GM18870 (cell line): ENCODE measurements at regions not wholly inside any gene's neighbourhood (a gene's known extent, or its start where the extent isn't known, plus 50 kb on each side); places are given as distances from the start of the nearest gene placed in this dataset.

Experiments
- ATAC-seq: cut with Tn5 transposase; IDR thresholded peaks from one replicate; pipeline ENCODE4 v1.9.1; 2021; ENCODE audit warnings: moderate library complexity; ENCODE audit not compliant: unreplicated experiment

DNA sequence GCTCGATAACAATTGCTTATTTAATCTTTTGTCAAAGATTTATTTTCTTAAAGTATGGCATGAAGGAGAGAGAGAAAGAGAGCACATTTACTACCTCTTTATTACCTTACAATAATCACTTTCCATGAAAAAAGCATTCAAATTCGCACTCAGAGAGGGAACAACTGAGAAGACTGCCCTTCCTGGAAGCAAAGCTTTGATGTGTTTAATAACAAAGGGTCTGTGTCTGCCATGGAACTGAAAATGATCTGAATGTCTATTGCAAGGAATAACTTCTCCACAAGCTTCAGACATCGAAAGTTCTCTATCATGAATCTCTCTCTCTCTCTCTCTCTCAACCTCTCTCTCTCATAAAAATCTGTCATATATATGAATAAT is 308.9 kb downstream of the HDGFL1 start:
- no peak for ATAC-seq

DNA sequence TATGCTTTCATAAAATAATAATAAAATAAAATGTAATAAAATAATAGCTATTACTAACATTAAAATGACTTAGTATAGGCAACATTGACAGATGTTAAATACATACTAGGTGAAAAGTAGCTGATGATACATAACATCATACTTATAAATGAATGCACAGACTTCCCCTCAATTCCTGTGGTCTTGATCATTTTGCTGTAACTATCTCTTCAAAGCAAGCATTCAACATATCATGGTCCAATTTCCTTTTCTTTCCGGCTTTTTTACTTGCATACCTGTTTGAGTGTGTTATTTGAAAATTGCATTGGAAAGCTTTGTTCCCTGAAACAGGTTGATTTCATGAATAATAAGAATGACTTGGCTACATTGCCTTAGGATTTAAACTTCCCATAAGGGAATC is 309.3 kb downstream of the HDGFL1 start:
- no peak for ATAC-seq

DNA sequence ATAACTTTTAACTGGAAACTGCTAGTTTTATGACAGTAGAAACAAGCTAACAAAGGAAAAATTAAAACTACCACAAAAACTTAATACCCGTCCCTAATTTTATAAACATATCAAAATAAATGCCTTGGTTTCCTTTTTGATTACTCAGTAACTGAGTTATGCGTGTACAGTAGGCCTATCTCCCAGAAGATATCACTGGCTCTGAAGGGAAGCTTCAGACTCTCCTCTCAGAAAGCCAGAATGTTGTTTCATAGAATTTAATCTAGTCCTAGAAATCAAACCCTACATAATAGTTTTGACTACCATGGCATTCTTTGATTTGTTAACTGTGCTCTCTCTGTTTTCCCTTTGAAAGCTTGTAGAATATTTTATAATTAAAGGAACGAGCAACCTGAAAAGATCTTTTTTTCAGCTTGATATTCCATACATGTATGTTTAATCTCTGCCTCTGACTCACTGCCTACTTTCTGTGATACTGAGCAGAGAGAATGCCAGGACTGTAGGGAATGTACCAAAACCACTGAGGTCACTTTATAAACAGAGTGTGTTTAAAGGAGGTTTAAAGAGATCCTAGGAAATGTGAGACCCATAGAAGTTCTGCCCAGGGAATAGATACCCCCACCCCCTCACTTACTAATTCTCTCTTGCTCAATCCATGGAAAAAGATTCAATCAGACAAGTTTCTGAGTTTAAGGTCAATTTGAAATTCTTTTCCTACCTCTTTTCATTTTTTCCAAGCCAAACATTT is 311.5 kb downstream of the HDGFL1 start:
- ATAC-seq: no peak

DNA sequence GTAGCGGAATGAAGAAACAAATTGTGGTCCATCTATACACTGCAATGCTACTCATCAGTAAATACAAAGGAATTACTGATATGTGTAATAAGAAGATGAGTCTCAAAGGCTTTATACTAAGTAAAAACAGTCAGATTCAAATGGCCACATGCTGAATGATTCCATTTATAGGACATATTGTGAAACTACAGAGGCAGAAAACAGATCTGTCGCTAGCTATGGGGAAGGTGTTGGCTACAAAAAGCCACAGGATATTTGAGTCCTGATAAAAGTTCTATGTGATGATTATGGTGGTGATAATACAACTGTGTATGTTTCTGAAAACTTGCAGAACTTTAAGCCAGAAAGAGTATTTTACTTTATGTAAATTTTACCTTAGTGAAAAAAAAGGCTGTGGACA is 313.2 kb downstream of the HDGFL1 start:
- ATAC-seq: no peak

DNA sequence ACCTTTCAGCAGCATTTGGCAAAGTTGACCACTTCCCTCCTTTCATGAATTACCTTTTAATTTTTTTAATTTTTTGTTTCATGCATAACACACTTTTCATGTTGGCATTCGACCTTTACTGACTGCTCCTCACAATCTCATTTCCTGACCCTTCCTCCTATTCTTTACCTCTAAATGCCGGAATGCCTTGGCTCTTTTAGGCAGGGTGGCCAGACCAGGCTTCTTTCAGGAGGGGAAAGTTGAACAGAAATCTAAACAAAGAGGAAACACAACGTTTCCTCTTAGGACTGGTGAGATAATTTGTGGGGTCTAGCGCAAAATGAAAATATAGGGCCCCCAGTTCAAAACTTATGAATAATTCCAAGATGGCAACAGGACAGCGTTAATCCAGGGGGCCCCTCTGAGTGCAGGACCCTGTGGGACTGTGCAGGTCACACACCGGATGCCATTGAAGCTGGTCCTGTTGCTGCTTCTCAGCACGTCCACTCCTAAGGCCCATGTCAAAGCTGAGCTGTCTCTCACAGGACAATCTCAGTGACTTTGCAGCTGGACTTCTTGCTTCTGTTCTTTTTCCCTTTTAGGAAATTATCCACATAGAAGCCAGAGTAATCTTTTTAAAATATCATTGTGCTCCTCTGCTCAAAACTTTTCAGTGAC is 313.8 kb downstream of the HDGFL1 start:
- no peak for ATAC-seq

DNA sequence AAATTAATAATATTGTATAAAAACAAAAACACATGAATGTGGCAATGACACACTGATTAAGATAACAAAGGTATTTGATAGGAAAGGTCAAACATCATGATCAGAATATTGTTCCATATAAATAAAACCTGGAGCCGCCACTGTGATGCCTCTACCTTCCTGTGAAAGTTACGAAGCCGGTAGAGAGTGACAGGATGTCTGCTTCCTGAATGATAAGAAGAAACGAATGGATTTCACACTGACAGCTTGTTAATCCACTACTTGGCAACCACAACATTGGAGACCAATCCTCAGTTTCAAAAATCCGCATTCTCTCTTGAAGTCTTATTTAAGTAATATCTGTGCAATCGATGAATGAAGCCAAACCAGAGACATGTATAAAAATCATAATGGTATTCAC is 315.1 kb downstream of the HDGFL1 start:
- ATAC-seq: no peak

DNA sequence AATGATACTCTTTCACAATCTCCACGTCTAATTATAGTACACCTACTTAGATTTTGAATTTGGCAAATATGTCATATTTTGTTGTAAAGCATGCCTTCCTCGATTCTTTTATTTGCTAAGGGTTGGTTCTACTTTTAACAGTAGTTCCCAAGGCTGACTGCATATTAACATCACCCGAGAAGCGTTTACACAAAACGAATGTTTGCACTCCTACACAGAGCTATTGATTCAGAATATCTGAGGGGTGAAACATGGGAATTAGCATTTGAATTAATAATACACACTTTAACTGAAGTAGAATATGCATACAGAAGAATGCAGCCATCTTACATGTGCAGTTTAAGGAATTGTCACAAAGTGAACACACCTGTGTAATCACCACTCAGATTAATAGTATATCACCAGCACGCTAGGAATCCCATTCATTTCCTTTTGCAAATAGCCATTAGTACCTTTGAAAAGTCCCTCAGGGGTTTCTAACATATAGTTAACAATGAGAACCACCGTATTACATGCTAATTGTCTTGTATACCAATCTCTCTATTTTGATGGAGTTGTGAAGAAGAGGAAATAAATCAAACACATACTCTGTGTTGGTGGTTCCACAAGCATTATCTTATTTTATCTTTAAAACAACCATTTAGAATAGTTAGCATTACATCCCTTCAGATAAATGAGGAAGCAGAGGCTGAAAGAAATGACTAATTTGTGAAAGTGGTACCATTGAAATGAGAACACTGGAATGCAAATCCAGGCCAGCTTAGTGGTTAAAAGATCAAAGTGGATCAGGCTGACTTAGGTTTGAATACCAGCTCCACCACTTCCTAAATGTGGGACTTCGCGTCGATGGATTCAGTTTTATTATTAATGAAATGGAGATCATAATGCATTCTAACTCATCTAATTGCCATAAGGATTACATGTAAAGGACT is 317.6 kb downstream of the HDGFL1 start:
- no peak for ATAC-seq

DNA sequence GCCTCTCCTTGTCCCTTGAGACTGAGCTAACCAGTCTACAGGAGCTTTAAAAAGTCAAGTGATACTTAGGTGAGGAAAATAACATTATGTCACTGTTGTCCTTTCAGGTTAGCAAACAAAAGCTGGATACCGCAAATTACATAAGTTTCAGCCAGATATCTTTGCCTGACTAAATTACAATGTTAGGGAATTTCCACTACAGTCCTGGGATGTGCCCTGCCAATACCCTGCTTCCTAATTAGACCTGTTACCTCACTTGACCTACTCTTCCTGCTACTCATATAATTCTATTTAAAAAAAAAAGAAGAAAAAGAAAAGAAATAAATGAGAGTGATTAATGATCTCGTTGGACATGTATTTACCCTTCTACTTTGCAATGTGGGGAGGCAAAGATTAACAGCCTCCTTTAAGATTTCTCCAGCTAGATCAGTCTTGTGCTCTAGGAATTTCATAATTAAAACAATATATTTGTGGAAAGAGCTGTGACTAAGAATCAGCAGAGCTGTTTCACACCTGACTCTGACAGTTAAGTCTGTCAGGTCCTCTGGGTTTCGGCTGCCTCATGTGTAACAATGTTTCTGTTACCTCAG is 318.9 kb downstream of the HDGFL1 start:
- no peak for ATAC-seq

DNA sequence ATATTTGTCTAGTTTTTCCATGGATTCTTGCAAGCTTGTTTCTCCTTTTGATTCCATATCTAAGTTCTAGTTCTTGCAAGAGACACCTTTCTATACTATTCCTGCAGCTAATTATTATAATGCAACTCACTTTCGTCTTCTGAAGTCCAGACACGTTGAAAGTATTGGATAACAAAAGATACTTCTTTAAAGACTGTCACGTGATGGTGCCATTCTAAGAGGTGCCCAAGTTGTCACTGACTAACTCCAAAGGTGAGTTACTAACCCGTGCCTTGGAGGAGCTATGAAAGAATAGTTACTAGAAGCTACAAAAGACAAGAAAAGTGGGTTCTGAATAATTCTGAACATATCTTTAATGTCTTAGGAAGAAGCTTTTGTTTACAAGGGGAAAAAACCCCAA is 322.6 kb downstream of the HDGFL1 start:
- ATAC-seq: no peak

DNA sequence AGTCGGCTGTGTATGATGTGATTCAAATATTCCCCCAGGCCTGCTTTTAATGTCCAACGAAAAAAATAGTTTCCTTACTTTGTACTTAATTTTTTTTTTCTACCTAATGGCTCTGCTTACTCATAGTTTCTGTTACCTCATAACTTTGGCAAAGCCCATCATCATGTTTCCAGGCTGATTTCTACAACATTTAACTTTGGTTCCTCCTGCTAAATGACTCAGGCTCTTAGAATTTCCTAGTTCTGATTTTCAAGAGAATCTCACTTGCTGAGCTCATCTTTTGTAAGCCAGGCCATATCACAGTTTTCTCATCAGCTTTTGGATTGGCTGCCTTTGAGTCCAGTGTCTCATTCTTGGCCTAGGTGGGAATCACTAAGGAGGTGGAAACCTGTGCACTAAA is 323.1 kb downstream of the HDGFL1 start:
- no peak for ATAC-seq

DNA sequence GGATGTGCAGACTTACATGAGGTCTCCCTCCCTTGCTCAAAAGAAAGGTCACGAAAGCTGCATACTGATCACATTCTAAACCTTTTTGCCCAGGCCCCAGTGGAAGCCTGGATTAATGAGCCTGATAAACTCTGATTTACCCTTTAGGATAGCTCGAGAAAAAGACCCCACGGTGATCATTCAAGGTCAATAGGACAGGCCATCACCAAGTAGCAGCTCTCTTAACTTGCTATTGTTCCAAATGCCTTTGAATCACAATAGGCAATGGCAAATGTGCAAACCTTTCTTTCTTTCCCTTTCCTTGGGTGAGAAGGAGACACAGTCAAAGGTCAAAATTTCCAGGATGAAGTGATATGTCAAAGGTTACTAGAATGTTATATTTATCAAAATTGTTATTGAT is 327.3 kb downstream of the HDGFL1 start:
- no peak for ATAC-seq

DNA sequence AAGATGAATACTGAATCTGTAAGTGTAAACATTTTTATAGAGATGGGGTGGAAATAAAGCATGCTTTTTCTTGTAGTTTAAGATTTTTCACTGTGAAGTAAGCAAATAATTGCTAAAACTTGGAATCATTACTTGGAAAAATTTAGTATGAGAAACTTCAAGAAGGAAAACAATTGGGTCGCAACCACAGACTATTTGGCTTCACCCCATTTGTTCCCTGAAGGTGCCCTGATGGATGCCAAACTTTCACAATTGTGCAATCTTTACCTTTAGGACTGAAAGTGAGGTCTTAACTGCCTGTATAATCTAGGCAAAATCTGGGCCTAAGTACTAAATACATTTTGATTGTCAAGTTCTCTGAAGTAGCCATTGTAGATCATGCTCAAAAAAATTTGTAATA is 330.1 kb downstream of the HDGFL1 start:
- ATAC-seq: no peak

DNA sequence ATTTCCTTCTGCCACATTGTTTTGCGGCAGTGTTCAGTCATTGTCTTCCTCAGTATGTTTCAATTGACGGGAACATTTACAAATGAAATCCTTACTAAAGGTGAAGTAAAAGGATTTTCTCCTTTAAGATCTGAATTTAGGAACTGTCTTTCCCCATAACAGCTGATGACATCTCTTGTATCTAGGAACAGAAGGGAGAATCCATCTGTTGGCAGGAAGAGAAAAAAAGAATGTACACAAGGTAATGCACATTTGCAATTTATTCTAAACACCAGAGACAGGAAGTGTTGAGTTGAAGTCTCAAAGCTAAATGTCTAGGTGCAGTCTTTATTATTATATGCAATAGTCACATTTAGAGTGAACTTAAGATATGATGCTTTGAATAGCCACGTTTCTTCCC is 334.5 kb downstream of the HDGFL1 start:
- no peak for ATAC-seq

DNA sequence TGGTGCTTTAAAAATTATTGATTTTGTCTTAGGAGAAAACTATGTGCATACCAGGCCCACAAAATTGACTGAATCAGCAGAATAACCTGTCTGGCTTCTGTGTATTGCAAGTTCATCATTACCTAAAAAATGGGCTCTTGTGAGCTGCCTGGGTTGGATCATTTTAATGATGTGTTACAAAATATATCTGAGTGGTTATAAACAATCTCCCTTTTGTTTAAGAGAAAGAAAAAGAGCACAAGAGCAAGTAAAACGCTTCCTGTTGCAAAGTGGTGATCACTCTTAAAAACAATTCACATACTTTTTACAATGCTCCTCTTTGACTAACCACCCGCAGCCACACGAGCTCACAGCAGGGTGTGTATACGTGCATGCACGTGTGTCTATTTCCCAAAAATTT is 335.1 kb downstream of the HDGFL1 start:
- ATAC-seq: no peak

DNA sequence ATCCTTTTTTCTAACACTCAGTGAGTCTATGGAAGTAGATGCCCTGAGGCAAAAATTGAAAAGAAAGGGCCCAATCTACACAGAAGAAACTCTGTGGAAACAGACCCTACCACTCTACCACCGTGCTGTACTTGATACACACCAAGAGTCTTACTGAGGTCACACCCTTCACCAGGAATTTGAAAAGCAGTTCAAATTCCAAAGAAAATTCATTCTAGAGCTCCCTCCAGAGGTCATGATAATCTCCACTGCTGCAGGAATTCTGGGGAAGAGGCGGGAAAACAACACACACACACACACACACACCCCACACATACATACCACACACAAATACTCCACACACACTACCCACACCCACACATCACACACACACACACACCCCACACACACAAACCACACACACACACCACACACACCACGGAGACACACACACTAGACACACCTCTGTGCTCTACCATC is 336.8 kb downstream of the HDGFL1 start:
- no peak for ATAC-seq

DNA sequence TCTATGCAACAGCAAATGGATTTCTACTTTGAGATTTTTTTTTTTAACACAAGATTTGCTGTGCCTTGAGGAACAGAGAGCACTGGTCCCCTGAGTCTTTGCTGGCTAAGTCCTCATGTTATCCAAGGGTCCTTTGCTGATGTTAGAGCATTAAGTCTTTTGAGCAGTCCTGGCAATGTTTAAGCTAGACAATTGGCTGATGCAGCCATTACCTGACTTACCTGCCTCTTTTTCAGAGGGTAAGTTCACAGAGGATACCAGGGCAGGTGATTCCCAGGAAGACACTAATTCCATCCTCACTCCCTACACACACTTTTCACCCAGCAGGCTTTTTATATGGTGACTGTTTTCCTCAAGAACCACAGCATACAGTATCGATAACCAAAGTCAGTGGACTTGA is 337.7 kb downstream of the HDGFL1 start:
- no peak for ATAC-seq

DNA sequence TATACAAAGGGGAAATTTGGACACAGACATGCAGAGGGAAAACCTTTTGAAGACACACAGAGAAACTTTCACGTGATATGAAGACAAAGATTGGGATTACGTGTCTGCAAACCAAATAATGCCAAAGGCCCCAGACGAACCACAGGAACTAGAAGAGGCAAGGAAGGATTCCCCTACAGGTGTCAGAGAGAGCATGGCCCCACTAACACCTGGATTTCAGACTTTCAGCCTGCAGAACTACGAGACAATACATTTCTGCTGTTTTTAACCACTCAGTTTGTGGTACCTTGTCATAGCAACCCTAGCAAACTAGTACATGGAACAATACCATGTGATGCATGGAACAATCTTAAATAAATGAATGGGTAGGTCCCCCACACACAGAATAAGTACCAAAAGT is 341.0 kb downstream of the HDGFL1 start:
- ATAC-seq: no peak

DNA sequence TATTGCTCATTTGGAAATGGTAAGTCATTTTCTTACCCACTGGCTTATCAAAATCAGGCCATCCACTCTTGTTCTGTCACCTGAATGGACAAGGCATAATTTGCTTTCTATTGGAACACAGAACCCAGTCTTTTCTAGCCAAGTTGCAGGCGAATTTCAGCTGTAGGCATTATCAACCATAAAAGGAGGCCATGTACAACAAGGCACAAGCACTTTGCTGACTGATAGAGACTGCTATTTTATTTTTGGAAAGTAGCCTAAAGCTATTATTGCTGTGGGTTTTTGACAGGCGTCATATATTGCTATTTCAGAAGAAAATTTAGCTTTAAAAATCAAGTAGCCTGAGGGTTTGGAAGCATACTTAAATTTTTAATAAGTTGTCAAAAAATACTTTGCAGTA is 344.2 kb downstream of the HDGFL1 start:
- ATAC-seq: no peak

DNA sequence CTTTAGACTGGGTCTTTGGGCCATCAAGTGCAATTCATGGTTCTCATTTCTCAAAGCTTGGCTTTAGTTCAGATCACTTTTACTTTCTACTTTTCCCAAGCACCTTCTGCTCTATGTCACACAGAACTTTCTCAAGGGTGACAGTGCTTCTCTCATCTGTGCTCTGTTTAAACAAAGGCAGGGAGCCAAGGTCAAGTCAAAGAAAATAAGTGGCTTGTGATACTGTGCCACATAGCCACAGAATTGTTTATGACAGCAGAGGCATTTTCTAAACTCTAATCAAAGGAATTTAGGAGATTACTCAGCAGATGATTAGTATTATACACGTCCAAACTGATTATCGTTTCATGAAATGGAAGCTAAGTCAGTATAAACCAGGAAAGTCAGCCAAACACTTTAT is 348.0 kb downstream of the HDGFL1 start:
- ATAC-seq: no peak

DNA sequence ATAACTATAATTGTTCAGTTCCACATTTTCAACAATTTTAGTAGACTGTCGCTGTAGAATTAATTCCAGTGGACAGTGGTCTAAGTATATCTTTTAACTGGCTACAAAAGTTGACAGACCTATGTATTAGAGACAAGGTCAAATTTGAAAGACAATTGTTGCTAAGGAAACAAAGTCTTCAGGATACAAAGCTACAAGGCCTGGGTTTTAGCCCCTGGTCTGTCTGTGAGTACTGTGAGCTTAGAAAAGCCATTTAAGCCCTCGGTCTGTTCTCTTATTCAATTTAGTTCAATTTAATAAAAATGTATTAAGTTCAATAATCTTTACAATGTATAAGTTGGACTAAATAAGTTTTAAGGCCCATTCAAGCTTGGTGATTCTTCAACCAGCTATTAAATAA is 352.5 kb downstream of the HDGFL1 start:
- no peak for ATAC-seq

DNA sequence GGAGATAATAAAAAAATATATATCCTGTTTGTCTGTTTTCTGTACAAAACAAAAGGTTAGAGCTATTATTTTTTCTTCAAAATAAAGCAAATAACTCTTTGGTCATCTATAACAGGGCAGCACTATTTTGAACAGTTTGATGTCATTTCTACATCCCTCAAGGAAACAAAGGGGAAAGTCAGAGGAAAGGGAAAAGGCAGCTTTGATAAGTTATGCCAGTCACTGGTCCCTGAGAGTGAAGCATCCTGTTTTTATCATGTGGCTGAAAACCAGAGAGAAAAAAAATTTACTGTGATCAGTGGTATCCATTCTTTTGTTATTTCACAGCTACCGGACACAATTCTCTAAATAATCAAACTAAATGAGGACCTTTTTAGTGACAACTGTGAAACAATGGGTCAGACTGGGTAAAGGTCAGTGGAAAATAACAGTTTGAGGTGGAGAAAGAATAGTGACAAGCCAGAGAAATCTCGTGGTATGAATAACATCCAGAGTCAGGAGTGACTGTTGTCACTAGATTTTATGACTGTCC is 356.0 kb downstream of the HDGFL1 start:
- ATAC-seq: no peak
